Prostate gland (tissue), 2 donors: ENCODE measurements at regions not wholly inside any gene's neighbourhood (a gene's known extent, or its start where the extent isn't known, plus 50 kb on each side); places are given as distances from the start of the nearest gene placed in this dataset.

Experiments used
- CTCF ChIP-seq, 4 experiments: fragments of 200-600 bp in 2 of 4; fragments of 450-650 bp in 2 of 4; sonication (generic) in 2 of 4; IDR thresholded peaks; 1 replicate in 3 of 4; 2 replicates in 1 of 4; pipeline ENCODE4 v1.5.1; 2016 to 2019; ENCODE audit warnings: antibody characterized with exemption in 4 of 4, mild to moderate bottlenecking in 2 of 4, moderate library complexity in 2 of 4
- POLR2A ChIP-seq: fragments of 450-650 bp; IDR thresholded peaks from one replicate; pipeline ENCODE4 v1.6.1; 2016; ENCODE audit warnings: antibody characterized with exemption, mild to moderate bottlenecking
- POLR2AphosphoS5 ChIP-seq: sonication (generic); formaldehyde crosslinking; IDR thresholded peaks from one replicate; pipeline ENCODE4 v1.6.1; 2017; ENCODE audit warnings: antibody characterized with exemption

- TF ChIP-seq POLR2A: no peak
- no peak for TF ChIP-seq CTCF (IDR thresholded peaks at IDR 0.05)
- no peak for TF ChIP-seq POLR2AphosphoS5
These were observed 637.8 kb upstream of the MEF2C start for GRCh38 chr5:89520771-89521170.
